ENCODE measurements at regions not wholly inside any gene's neighbourhood (a gene's known extent, or its start where the extent isn't known, plus 50 kb on each side); places are given as distances from the start of the nearest gene placed in this dataset.

DNA sequence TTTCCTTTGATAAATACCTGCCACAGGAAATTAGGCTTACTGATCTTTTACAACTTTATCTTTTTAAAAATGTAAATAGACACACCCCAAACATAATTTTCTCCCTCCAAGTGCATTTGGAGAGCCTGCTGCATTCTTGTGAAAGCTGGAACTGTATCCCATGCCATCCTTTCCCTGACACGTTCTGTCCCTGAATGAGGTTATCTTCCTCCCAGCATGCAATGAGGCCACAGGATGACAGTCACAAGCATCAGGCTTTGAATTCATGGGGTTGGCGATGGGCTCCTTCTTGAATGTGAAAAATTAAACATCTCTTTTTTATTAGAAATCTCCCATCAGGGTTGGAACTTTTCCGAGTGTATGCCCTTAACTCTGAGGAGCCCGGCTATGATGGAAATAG is 77.8 kb downstream of the CTAGE1 start:
- TF ChIP-seq EZH2 (IDR thresholded peaks at IDR 0.05; ENCODE audit: borderline replicate concordance) (no peak), EZH2phosphoT487 (IDR thresholded peaks at IDR 0.05; ENCODE audit: low read depth, severe bottlenecking, unreplicated experiment) (no peak)
- TF ChIP-seq, protein P1, sequence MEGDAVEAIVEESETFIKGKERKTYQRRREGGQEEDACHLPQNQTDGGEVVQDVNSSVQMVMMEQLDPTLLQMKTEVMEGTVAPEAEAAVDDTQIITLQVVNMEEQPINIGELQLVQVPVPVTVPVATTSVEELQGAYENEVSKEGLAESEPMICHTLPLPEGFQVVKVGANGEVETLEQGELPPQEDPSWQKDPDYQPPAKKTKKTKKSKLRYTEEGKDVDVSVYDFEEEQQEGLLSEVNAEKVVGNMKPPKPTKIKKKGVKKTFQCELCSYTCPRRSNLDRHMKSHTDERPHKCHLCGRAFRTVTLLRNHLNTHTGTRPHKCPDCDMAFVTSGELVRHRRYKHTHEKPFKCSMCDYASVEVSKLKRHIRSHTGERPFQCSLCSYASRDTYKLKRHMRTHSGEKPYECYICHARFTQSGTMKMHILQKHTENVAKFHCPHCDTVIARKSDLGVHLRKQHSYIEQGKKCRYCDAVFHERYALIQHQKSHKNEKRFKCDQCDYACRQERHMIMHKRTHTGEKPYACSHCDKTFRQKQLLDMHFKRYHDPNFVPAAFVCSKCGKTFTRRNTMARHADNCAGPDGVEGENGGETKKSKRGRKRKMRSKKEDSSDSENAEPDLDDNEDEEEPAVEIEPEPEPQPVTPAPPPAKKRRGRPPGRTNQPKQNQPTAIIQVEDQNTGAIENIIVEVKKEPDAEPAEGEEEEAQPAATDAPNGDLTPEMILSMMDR (IDR thresholded peaks at IDR 0.05; ENCODE audit: poor library complexity) = no peak
- Histone ChIP-seq H3K27me3 (no peaks in the 10 kb centered on the region), H3K9me2 (replicated peaks; ENCODE audit: insufficient read depth) (no peaks in the 10 kb centered on the region), H3K36me3 (replicated peaks; ENCODE audit: insufficient read depth, low read depth) (no peaks in the 10 kb centered on the region), H2AFZ (no peak overlapping the region), H4K20me1 (ENCODE audit: insufficient read depth, poor library complexity, severe bottlenecking) (no peaks in the 10 kb centered on the region), H3K79me2 (no peaks in the 10 kb centered on the region), H3K27ac (no peak overlapping the region), H3K4me1 (ENCODE audit: insufficient read depth) (peaks cover 16% of the 10 kb centered on the region), H3K4me3 (no peak overlapping the region), H3K9me3 (ENCODE audit: low read depth) (no peaks in the 10 kb centered on the region), H3K4me2 (peak overlapping the region; percentile 41)
- 69% methylated on average over 4 of the region's 4 CpGs for WGBS (ENCODE audit: low lambda C conversion rate, missing lambda C conversion rate)
- DNase-seq (ENCODE audit: low spot score) = no peak

DNA sequence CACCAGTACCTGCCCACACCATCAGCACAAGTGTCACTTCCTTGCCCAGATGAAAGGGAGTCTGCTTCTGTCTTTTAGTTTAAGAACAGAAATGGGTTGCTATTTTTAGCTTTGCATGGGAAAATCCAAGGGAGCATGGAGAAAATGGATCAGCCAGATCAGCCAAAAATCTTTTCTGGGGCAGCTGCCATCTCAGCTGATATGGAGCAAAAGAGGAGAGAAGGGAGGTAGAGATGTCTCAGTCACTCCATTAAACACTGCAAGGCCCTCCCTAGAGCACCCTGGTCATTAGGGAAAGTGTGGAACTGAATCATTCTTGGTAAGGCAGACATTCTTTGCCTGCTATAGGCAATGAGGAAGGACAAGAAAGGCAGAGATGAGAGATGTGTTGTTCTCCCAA is 79.9 kb downstream of the CTAGE1 start:
- no peaks in the 10 kb centered on the region for H3K27me3 ChIP-seq
- TF ChIP-seq EZH2phosphoT487 (IDR thresholded peaks at IDR 0.05; ENCODE audit: low read depth, severe bottlenecking, unreplicated experiment) = no peak
- TF ChIP-seq, protein P1 (IDR thresholded peaks at IDR 0.05; ENCODE audit: poor library complexity) = no peak
- TF ChIP-seq EZH2 (IDR thresholded peaks at IDR 0.05; ENCODE audit: borderline replicate concordance) = no peak
- H3K79me2 ChIP-seq = no peaks in the 10 kb centered on the region
- peaks cover 11% of the 10 kb centered on the region for H3K4me1 ChIP-seq (ENCODE audit: insufficient read depth)
- H4K20me1 ChIP-seq (ENCODE audit: insufficient read depth, poor library complexity, severe bottlenecking) = no peaks in the 10 kb centered on the region
- H3K27ac ChIP-seq = no peak overlapping the region
- no peaks in the 10 kb centered on the region for H3K36me3 ChIP-seq (replicated peaks; ENCODE audit: insufficient read depth, low read depth)
- no peak overlapping the region for H3K4me2 ChIP-seq
- H3K4me3 ChIP-seq = no peak overlapping the region
- no peaks in the 10 kb centered on the region for H3K9me3 ChIP-seq (ENCODE audit: low read depth)
- H2AFZ ChIP-seq = no peak overlapping the region
- H3K9me2 ChIP-seq (replicated peaks; ENCODE audit: insufficient read depth) = no peaks in the 10 kb centered on the region
- no peak for DNase-seq (ENCODE audit: low spot score)

DNA sequence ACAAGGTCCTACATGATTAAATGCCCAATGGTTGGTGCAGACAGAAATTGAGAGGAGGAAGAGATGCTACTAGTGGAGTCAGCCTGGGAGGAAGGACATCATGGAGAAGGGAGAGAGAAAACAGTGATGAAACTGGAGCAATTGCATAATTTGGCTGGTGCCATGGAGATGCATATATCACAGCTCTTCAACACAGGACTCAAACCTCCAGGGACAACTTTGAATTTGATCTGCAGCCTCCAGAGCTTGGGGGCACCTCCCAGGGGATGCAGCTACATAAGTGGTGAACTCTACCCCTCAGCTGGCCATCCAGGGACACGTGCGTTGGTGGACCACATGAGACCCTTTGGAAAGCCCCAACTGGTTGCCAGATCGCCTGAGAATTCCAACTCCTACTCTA is 80.4 kb downstream of the CTAGE1 start:
- H4K20me1 ChIP-seq (ENCODE audit: insufficient read depth, poor library complexity, severe bottlenecking) = no peaks in the 10 kb centered on the region
- no peak overlapping the region for H3K4me2 ChIP-seq
- TF ChIP-seq, protein P1 (IDR thresholded peaks at IDR 0.05; ENCODE audit: poor library complexity) = no peak
- no peak for TF ChIP-seq EZH2phosphoT487 (IDR thresholded peaks at IDR 0.05; ENCODE audit: low read depth, severe bottlenecking, unreplicated experiment)
- no peak for TF ChIP-seq EZH2 (IDR thresholded peaks at IDR 0.05; ENCODE audit: borderline replicate concordance)
- no peak overlapping the region for H3K4me3 ChIP-seq
- no peaks in the 10 kb centered on the region for H3K79me2 ChIP-seq
- H2AFZ ChIP-seq = no peak overlapping the region
- H3K4me1 ChIP-seq (ENCODE audit: insufficient read depth) = peaks cover 9% of the 10 kb centered on the region
- 78% methylated on average over 3 of the region's 3 CpGs for WGBS (ENCODE audit: low lambda C conversion rate, missing lambda C conversion rate)
- H3K27ac ChIP-seq = no peak overlapping the region
- no peaks in the 10 kb centered on the region for H3K27me3 ChIP-seq
- no peaks in the 10 kb centered on the region for H3K9me2 ChIP-seq (replicated peaks; ENCODE audit: insufficient read depth)
- DNase-seq (ENCODE audit: low spot score) = no peak
- H3K9me3 ChIP-seq (ENCODE audit: low read depth) = no peaks in the 10 kb centered on the region
- H3K36me3 ChIP-seq (replicated peaks; ENCODE audit: insufficient read depth, low read depth) = no peaks in the 10 kb centered on the region

DNA sequence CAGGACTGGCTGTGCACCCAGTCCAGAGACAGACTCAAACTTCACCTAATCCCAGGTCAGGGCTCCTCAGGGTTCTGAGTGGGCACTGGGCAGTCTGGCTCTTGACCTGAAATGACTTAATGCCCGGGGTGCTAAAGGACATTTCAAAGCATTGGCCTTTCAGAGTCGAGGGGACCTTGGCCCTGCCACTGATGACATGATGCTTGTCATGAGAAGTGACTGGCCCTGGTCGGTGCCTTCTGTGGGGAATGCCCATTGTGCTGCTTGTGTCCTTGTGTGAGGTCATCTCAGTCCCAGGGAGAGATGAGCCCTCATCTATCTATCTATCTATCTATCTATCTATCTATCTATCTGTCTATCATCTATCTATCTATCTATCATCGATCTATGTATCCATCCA is 81.3 kb downstream of the CTAGE1 start:
- Histone ChIP-seq H3K4me1 (ENCODE audit: insufficient read depth) (peaks cover 9% of the 10 kb centered on the region), H3K4me3 (no peak overlapping the region), H3K4me2 (no peak overlapping the region), H3K27ac (no peak overlapping the region), H4K20me1 (ENCODE audit: insufficient read depth, poor library complexity, severe bottlenecking) (no peaks in the 10 kb centered on the region), H2AFZ (no peak overlapping the region), H3K36me3 (replicated peaks; ENCODE audit: insufficient read depth, low read depth) (no peaks in the 10 kb centered on the region), H3K9me3 (ENCODE audit: low read depth) (no peaks in the 10 kb centered on the region), H3K79me2 (no peaks in the 10 kb centered on the region), H3K9me2 (replicated peaks; ENCODE audit: insufficient read depth) (no peaks in the 10 kb centered on the region), H3K27me3 (no peaks in the 10 kb centered on the region)
- no peak for DNase-seq (ENCODE audit: low spot score)
- TF ChIP-seq, protein P1 (IDR thresholded peaks at IDR 0.05; ENCODE audit: poor library complexity) = no peak
- TF ChIP-seq EZH2 (IDR thresholded peaks at IDR 0.05; ENCODE audit: borderline replicate concordance) (no peak), EZH2phosphoT487 (IDR thresholded peaks at IDR 0.05; ENCODE audit: low read depth, severe bottlenecking, unreplicated experiment) (no peak)
- WGBS (ENCODE audit: low lambda C conversion rate, missing lambda C conversion rate) = 92% methylated on average over 4 of the region's 4 CpGs

Measured in hepatocyte (in vitro differentiated cells).